PC-3 (cell line): ENCODE measurements at regions not wholly inside any gene's neighbourhood (a gene's known extent, or its start where the extent isn't known, plus 50 kb on each side); places are given as distances from the start of the nearest gene placed in this dataset.

Experiments used
- CTCF ChIP-seq: fragments of 300-600 bp; sonication (generic); conservative IDR thresholded peaks from 2 replicates; pipeline ENCODE4 v1.5.1; 2017; ENCODE audit warnings: antibody characterized with exemption, low read depth, mild to moderate bottlenecking, low read length
- EZH2 ChIP-seq: fragments of 300-600 bp; sonication (generic); IDR thresholded peaks from one replicate; pipeline ENCODE4 v1.6.1; 2017; ENCODE audit warnings: antibody characterized with exemption, mild to moderate bottlenecking, low read length; ENCODE audit not compliant: unreplicated experiment
- EZH2phosphoT487 ChIP-seq: fragments of 300-600 bp; sonication (generic); IDR thresholded peaks from 2 replicates; pipeline ENCODE4 v1.6.1; 2018; ENCODE audit warnings: mild to moderate bottlenecking, antibody characterized with exemption, low read length, borderline replicate concordance

- no peak for TF ChIP-seq CTCF
- no peak for TF ChIP-seq EZH2
- no peak for TF ChIP-seq EZH2phosphoT487
Observed at GRCh38 chr1:60984062-60984799, 98.1 kb upstream of the NFIA start.
